ENCODE measurements at regions not wholly inside any gene's neighbourhood (a gene's known extent, or its start where the extent isn't known, plus 50 kb on each side); places are given as distances from the start of the nearest gene placed in this dataset.

- TF ChIP-seq CHD7 (IDR thresholded peaks at IDR 0.05; ENCODE audit: insufficient replicate concordance, low read length) (no peak), CHD1 (IDR thresholded peaks at IDR 0.05; ENCODE audit: low read depth, low read length) (no peak), ASH2L (IDR thresholded peaks at IDR 0.05; ENCODE audit: low read length) (no peak), CBX5 (IDR thresholded peaks at IDR 0.05; ENCODE audit: low read depth, low read length) (no peak), SUZ12 (IDR thresholded peaks at IDR 0.05; ENCODE audit: low read length) (no peak), POU5F1 (IDR thresholded peaks at IDR 0.05; ENCODE audit: low read depth, low read length) (no peak), TEAD4 (IDR thresholded peaks at IDR 0.05; ENCODE audit: low read depth, low read length) (no peak), SP4 (IDR thresholded peaks at IDR 0.05; ENCODE audit: low read length) (no peak)
These were observed 61.6 kb upstream of the ACYP2 start (continued) for GRCh38 chr2:54053830-54054229.

Measured in H1 (cell line).